SK-N-SH (cell line): ENCODE measurements at regions not wholly inside any gene's neighbourhood (a gene's known extent, or its start where the extent isn't known, plus 50 kb on each side); places are given as distances from the start of the nearest gene placed in this dataset.

Source experiments
- CTCF ChIA-PET: fragments of 300-600, 350-600 bp; formaldehyde crosslinking; extraction: SDS; loops from one replicate; lab custom pipeline; 2021; lab: Yijun Ruan, JAX
- POLR2A ChIA-PET: fragments of 350-600 bp; sonication (Branson Sonifier 250); formaldehyde crosslinking; extraction: SDS; loops from one replicate; lab custom pipeline; 2020; ENCODE audit warnings: antibody characterized with exemption, inconsistent platforms; lab: Yijun Ruan, JAX
- DNase-seq: peaks from one replicate; pipeline ENCODE4 v3.0.0; 2012
- H2AFZ ChIP-seq: fragments of 200-600 bp; sonication (generic); 2 replicates; pipeline ENCODE4 v1.8.1; 2016; ENCODE audit warnings: antibody characterized with exemption, mild to moderate bottlenecking, low read depth
- H3F3A ChIP-seq: fragments of 200-600 bp; sonication (generic); replicated peaks from 2 replicates; pipeline ENCODE3; 2016; ENCODE audit warnings: antibody characterized with exemption, mild to moderate bottlenecking; ENCODE audit not compliant: insufficient read depth
- H3K27ac ChIP-seq, 2 experiments: fragments of 200-500 bp in 1 of 2; fragments of 200-600 bp in 1 of 2; sonication (Bioruptor generic) in 1 of 2; sonication (generic), shearing (Covaris generic) in 1 of 2; 2 replicates each; pipeline versions ENCODE4 v1.5.1 to v1.6.1; 2014 to 2016; ENCODE audit warnings: low read depth in 2 of 2, inconsistent platforms in 1 of 2, low read length in 1 of 2, mild to moderate bottlenecking in 1 of 2, mixed read lengths in 1 of 2
- H3K27me3 ChIP-seq: fragments of 200-600 bp; sonication (generic), shearing (Covaris generic); 2 replicates; pipeline ENCODE4 v1.6.1; 2016; ENCODE audit warnings: mixed run types; ENCODE audit not compliant: insufficient read depth
- H3K36me3 ChIP-seq, 2 experiments: fragments of 200-500 bp in 1 of 2; fragments of 200-600 bp in 1 of 2; sonication (Bioruptor generic) in 1 of 2; sonication (generic) in 1 of 2; replicated peaks in 1 of 2; 2 replicates each; pipeline versions ENCODE3 to v1.5.1; 2014 to 2016; ENCODE audit warnings: low read length in 1 of 2, mild to moderate bottlenecking in 1 of 2; ENCODE audit not compliant: insufficient read depth in 2 of 2, control insufficient read depth in 1 of 2
- H3K4me1 ChIP-seq, 2 experiments: fragments of 200-500 bp in 1 of 2; fragments of 200-600 bp in 1 of 2; sonication (Bioruptor generic) in 1 of 2; sonication (generic), shearing (Covaris generic) in 1 of 2; 2 replicates each; pipeline versions ENCODE4 v1.5.1 to v1.6.1; 2014 to 2016; ENCODE audit warnings: low read depth in 1 of 2, low read length in 1 of 2, mixed run types in 1 of 2; ENCODE audit not compliant: insufficient read depth in 2 of 2, control insufficient read depth in 1 of 2
- H3K4me2 ChIP-seq: fragments of 200-600 bp; sonication (generic), shearing (Covaris generic); 2 replicates; pipeline ENCODE4 v1.6.1; 2017; ENCODE audit warnings: mixed run types
- H3K4me3 ChIP-seq, 2 experiments: fragments of 200-500 bp in 1 of 2; fragments of 200-600 bp in 1 of 2; sonication (Bioruptor generic) in 1 of 2; sonication (generic), shearing (Covaris generic) in 1 of 2; 2 replicates each; pipeline versions ENCODE4 v1.5.1 to v1.8.1; 2014 to 2016; ENCODE audit warnings: low read depth in 2 of 2, inconsistent platforms in 1 of 2, low read length in 1 of 2, mild to moderate bottlenecking in 1 of 2, mixed read lengths in 1 of 2, moderate library complexity in 1 of 2
- H3K79me2 ChIP-seq: fragments of 200-600 bp; sonication (generic); 2 replicates; pipeline ENCODE4 v1.8.1; 2017; ENCODE audit warnings: mild to moderate bottlenecking; ENCODE audit not compliant: insufficient read depth
- H3K9ac ChIP-seq: fragments of 200-600 bp; sonication (generic); 2 replicates; pipeline ENCODE4 v1.6.1; 2017; ENCODE audit warnings: mixed run types
- H3K9me2 ChIP-seq: fragments of 200-600 bp; sonication (generic); 2 replicates; pipeline ENCODE4 v1.6.1; 2017; ENCODE audit warnings: mixed run types
- H3K9me3 ChIP-seq: fragments of 200-600 bp; sonication (generic); 2 replicates; pipeline ENCODE4 v1.6.1; 2017; ENCODE audit warnings: mixed run types, mild to moderate bottlenecking, moderate library complexity
- H4K20me1 ChIP-seq: fragments of 200-600 bp; sonication (generic); 2 replicates; pipeline ENCODE4 v1.6.1; 2017; ENCODE audit warnings: mild to moderate bottlenecking, mixed run types; ENCODE audit not compliant: insufficient read depth
- CHD2 ChIP-seq: fragments of 150-350 bp; IDR thresholded peaks from 2 replicates; pipeline ENCODE4 v1.6.1; 2018; ENCODE audit warnings: low read length; ENCODE audit not compliant: partially characterized antibody
- CTCF ChIP-seq: fragments of 200-600 bp; sonication (generic); IDR thresholded peaks from 2 replicates; pipeline ENCODE4 v1.6.1; 2017; ENCODE audit warnings: antibody characterized with exemption, mild to moderate bottlenecking, moderate library complexity
- ELF1 ChIP-seq: IDR thresholded peaks from 2 replicates; pipeline ENCODE4 v1.4.0; 2012
- EP300 ChIP-seq, 2 experiments: IDR thresholded peaks; 2 replicates each; pipeline versions ENCODE4 v1.4.0 to v1.6.1; 2012; ENCODE audit warnings: borderline replicate concordance in 1 of 2, low read depth in 1 of 2, low read length in 1 of 2
- EZH2phosphoT487 ChIP-seq: fragments of 200-600 bp; sonication (generic); IDR thresholded peaks from 2 replicates; pipeline ENCODE4 v1.6.1; 2017; ENCODE audit warnings: low read depth, mixed run types, mild to moderate bottlenecking, antibody characterized with exemption, moderate library complexity, borderline replicate concordance
- FOSL2 ChIP-seq: IDR thresholded peaks from 2 replicates; pipeline ENCODE4 v1.4.0; 2012; ENCODE audit warnings: low read depth, mild to moderate bottlenecking, moderate library complexity, borderline replicate concordance
- FOXJ3 ChIP-seq: sonication (generic); formaldehyde crosslinking; IDR thresholded peaks from 2 replicates; pipeline ENCODE4 v1.5.1; 2020; ENCODE audit warnings: mild to moderate bottlenecking, missing genetic modification reagents
- FOXM1 ChIP-seq: IDR thresholded peaks from 2 replicates; pipeline ENCODE4 v1.4.0; 2012; ENCODE audit warnings: low read depth, mild to moderate bottlenecking
- GABPA ChIP-seq: IDR thresholded peaks from 2 replicates; pipeline ENCODE4 v1.4.0; 2012; ENCODE audit warnings: low read depth, mild to moderate bottlenecking
- GATA2 ChIP-seq: sonication (generic); formaldehyde crosslinking; IDR thresholded peaks from 2 replicates; pipeline ENCODE4 v1.5.0; 2020; ENCODE audit warnings: mild to moderate bottlenecking, missing genetic modification reagents
- JUND ChIP-seq: IDR thresholded peaks from 2 replicates; pipeline ENCODE4 v1.4.0; 2012
- MEF2A ChIP-seq: IDR thresholded peaks from 2 replicates; pipeline ENCODE4 v1.4.0; 2012; ENCODE audit warnings: low read depth, borderline replicate concordance
- NFIC ChIP-seq: IDR thresholded peaks from 2 replicates; pipeline ENCODE4 v1.4.0; 2012; ENCODE audit warnings: borderline replicate concordance
- NRF1 ChIP-seq: IDR thresholded peaks from 2 replicates; pipeline ENCODE4 v1.6.1; 2012; ENCODE audit warnings: low read depth, mild to moderate bottlenecking, low read length
- RAD21 ChIP-seq: IDR thresholded peaks from 2 replicates; pipeline ENCODE4 v1.6.1; 2012; ENCODE audit warnings: mild to moderate bottlenecking, low read length
- TCF12 ChIP-seq: IDR thresholded peaks from 2 replicates; pipeline ENCODE4 v1.4.0; 2012
- TEAD4 ChIP-seq: IDR thresholded peaks from 2 replicates; pipeline ENCODE4 v1.4.0; 2012; ENCODE audit warnings: mild to moderate bottlenecking, borderline replicate concordance; ENCODE audit not compliant: insufficient read depth
- USF1 ChIP-seq: IDR thresholded peaks from 2 replicates; pipeline ENCODE4 v1.4.0; 2012; ENCODE audit warnings: low read depth, borderline replicate concordance
- WGBS: methylation state at CpG from one replicate; pipeline ENCODE4 v1.1.6; 2017; ENCODE audit warnings: low lambda C conversion rate; 5-methylcytosine and 5-hydroxymethylcytosine counted together
- TF ChIP-seq, protein P1 (sequence below): IDR thresholded peaks from 2 replicates; pipeline ENCODE4; 2012
- TF ChIP-seq, protein P2 (sequence below): fragments of 150-350 bp; IDR thresholded peaks from 2 replicates; pipeline ENCODE4 v1.6.1; 2017; ENCODE audit warnings: antibody characterized with exemption, low read length, low read depth, borderline replicate concordance

- TF ChIP-seq CTCF, result no peak
- no peak for TF ChIP-seq FOXJ3 (CRISPR knock-in tag)
- no peak for TF ChIP-seq FOSL2
Observed at GRCh38 chr11:37595845-37596244, 997.8 kb upstream of the RAG2 start (continued).

DNA sequence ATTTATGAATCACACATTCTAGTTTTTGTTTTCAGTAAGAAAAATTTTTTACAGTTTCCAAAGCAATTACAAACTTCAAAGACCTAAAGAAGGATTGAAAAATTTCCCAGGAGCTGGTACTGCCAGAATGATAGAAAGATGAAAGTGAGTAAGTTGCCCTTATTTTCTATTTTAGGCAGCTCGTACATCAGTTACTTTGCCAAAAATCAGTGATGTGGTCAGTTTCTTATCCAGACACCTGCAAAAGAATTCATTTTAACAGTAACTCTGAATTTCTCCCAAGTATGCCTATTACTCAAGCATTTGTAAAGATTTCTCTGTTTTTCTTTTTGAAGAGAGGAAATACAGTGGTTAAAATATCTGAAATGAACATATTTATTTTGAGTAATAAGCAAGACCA is 976.3 kb upstream of the RAG2 start:
- DNase-seq, result no peak
- CTCF ChIA-PET, result no interaction called here

More for the DNA sequence above, 976.3 kb upstream of the RAG2 start:
- Histone ChIP-seq H3K9ac (no peak overlapping the region), H3K36me3 (no peaks in the 10 kb centered on the region), H4K20me1 (no peaks in the 10 kb centered on the region), H3K79me2 (no peaks in the 10 kb centered on the region), H3K4me1 (no peaks in the 10 kb centered on the region; a peak in 1 of 4 replicates), H3K27ac (no peak overlapping the region), H2AFZ (no peak overlapping the region), H3K4me2 (no peak overlapping the region), H3K9me3 (no peaks in the 10 kb centered on the region), H3K4me3 (no peak overlapping the region)
- 53% methylated on average over 1 of the region's 1 CpG for WGBS
- POLR2A ChIA-PET, result no interaction called here
- no peak for TF ChIP-seq TEAD4
- TF ChIP-seq ELF1, result no peak
- TF ChIP-seq GATA2 (CRISPR knock-in tag), result no peak
- TF ChIP-seq FOSL2, result no peak
- TF ChIP-seq, protein P1, sequence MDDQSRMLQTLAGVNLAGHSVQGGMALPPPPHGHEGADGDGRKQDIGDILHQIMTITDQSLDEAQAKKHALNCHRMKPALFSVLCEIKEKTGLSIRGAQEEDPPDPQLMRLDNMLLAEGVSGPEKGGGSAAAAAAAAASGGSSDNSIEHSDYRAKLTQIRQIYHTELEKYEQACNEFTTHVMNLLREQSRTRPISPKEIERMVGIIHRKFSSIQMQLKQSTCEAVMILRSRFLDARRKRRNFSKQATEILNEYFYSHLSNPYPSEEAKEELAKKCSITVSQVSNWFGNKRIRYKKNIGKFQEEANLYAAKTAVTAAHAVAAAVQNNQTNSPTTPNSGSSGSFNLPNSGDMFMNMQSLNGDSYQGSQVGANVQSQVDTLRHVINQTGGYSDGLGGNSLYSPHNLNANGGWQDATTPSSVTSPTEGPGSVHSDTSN, result no peak
- no peak for TF ChIP-seq USF1
- TF ChIP-seq EP300 (IDR thresholded peaks at IDR 0.05; ENCODE audit: borderline replicate concordance in 1 of 2, low read depth in 1 of 2, low read length in 1 of 2), result no peak
- TF ChIP-seq NRF1, result no peak
- no peak for TF ChIP-seq GABPA
- no peak for TF ChIP-seq MEF2A
- TF ChIP-seq JUND, result no peak
- TF ChIP-seq RAD21, result no peak
- TF ChIP-seq TCF12, result no peak
- TF ChIP-seq NFIC, result no peak
- no peak for TF ChIP-seq FOXM1
- no peak for TF ChIP-seq EZH2phosphoT487
- no peak for TF ChIP-seq CHD2
- TF ChIP-seq, protein P2, sequence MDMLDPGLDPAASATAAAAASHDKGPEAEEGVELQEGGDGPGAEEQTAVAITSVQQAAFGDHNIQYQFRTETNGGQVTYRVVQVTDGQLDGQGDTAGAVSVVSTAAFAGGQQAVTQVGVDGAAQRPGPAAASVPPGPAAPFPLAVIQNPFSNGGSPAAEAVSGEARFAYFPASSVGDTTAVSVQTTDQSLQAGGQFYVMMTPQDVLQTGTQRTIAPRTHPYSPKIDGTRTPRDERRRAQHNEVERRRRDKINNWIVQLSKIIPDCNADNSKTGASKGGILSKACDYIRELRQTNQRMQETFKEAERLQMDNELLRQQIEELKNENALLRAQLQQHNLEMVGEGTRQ, result no peak
- TF ChIP-seq, all 33 proteins: peak for 0
- Histone ChIP-seq H3F3A (no peaks in the 10 kb centered on the region), H3K9me2 (no peaks in the 10 kb centered on the region), H3K27me3 (no peaks in the 10 kb centered on the region)
